ENCODE measurements at regions not wholly inside any gene's neighbourhood (a gene's known extent, or its start where the extent isn't known, plus 50 kb on each side); places are given as distances from the start of the nearest gene placed in this dataset.

DNA sequence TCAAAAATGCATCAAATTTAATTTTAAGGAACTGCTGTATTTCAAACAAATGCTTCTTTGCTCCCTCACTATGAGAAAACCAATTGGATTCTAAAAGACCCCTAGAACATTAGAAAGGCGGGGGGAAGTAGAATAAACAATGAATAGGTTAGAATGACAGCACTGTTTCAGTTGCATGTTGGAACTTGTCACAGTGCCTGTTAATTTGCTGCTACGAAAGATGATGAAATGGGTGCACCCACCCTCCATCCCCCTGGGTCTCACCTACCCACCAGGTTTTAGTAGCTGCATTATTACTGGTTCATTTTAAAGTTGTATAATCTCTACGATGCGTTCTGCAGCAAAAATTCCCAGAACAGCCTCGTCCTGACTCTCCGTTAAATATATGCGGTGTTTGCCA is 193.0 kb upstream of the COPS8 start:
- Histone ChIP-seq H3K4me1 (replicated peaks in 1 of 2; ENCODE audit: control insufficient read depth in 2 of 2, insufficient read depth in 2 of 2, low read length in 2 of 2) (no peaks in the 10 kb centered on the region), H3K9me3 (replicated peaks; ENCODE audit: control insufficient read depth, insufficient read depth, low read depth, low read length) (no peaks in the 10 kb centered on the region), H3K4me2 (ENCODE audit: insufficient read depth, low read length) (no peak overlapping the region), H3K9ac (ENCODE audit: insufficient read depth in 1 of 2, low read depth in 2 of 2, low read length in 2 of 2) (no peak overlapping the region), H2AFZ (ENCODE audit: low read depth, low read length) (no peak overlapping the region), H3K27ac (ENCODE audit: extremely low read depth, low read depth, low read length) (no peak overlapping the region), H3K27me3 (ENCODE audit: control insufficient read depth in 2 of 2, insufficient read depth in 2 of 2, low read length in 2 of 2) (peaks cover 0 to 11% of the 10 kb centered on the region in 2 experiments; a peak in 2 of 5 replicates), H3K4me3 (no peak overlapping the region), H4K20me1 (replicated peaks; ENCODE audit: control insufficient read depth, insufficient read depth, low read length) (no peaks in the 10 kb centered on the region), H3K9me1 (ENCODE audit: control insufficient read depth, insufficient read depth, low read length) (no peaks in the 10 kb centered on the region), H3K79me2 (ENCODE audit: control insufficient read depth, insufficient read depth, low read length) (no peaks in the 10 kb centered on the region), H3K36me3 (ENCODE audit: control insufficient read depth, insufficient read depth, low read length) (no peaks in the 10 kb centered on the region)
- in situ Hi-C loops (cut with MboI) = no loop called here
- CTCF ChIA-PET (ENCODE audit: low intra/inter-chr PET ratio) = no interaction called here
- POLR2A ChIA-PET = no interaction called here
- no peak for FAIRE-seq
- intact Hi-C loops (cut with micrococcal nuclease) = no loop called here
- BruUV-seq (replicated peaks) = no TSS peak
- ATAC-seq = no peak
- DNase-seq (ENCODE audit: extremely low read depth in 1 of 4, low spot score in 3 of 4) = no peak
- WGBS (ENCODE audit: insufficient coverage, low coverage, missing lambda C conversion rate) = 0% methylated on average over 7 of the region's 7 CpGs
- TF ChIP-seq CREB5 (CRISPR knock-in tag; IDR thresholded peaks at IDR 0.05) (no peak), BHLHE40 (IDR thresholded peaks at IDR 0.05; ENCODE audit: low read length) (no peak), GTF2F1 (IDR thresholded peaks at IDR 0.05; ENCODE audit: low read depth, low read length) (no peak), EP400 (IDR thresholded peaks at IDR 0.05) (no peak), NR4A1 (CRISPR knock-in tag; IDR thresholded peaks at IDR 0.05) (no peak), NR4A1 (tag; IDR thresholded peaks at IDR 0.05) (no peak), GTF2A2 (tag; IDR thresholded peaks at IDR 0.05) (no peak)
- TF ChIP-seq, protein P1, sequence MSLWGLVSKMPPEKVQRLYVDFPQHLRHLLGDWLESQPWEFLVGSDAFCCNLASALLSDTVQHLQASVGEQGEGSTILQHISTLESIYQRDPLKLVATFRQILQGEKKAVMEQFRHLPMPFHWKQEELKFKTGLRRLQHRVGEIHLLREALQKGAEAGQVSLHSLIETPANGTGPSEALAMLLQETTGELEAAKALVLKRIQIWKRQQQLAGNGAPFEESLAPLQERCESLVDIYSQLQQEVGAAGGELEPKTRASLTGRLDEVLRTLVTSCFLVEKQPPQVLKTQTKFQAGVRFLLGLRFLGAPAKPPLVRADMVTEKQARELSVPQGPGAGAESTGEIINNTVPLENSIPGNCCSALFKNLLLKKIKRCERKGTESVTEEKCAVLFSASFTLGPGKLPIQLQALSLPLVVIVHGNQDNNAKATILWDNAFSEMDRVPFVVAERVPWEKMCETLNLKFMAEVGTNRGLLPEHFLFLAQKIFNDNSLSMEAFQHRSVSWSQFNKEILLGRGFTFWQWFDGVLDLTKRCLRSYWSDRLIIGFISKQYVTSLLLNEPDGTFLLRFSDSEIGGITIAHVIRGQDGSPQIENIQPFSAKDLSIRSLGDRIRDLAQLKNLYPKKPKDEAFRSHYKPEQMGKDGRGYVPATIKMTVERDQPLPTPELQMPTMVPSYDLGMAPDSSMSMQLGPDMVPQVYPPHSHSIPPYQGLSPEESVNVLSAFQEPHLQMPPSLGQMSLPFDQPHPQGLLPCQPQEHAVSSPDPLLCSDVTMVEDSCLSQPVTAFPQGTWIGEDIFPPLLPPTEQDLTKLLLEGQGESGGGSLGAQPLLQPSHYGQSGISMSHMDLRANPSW (CRISPR knock-in tag; IDR thresholded peaks at IDR 0.05) = no peak

Measured in K562 (cell line).